Activated CD8-positive, alpha-beta T cell treated with anti-CD3 and anti-CD28 coated beads for 36 hours (primary cell): ENCODE measurements at regions not wholly inside any gene's neighbourhood (a gene's known extent, or its start where the extent isn't known, plus 50 kb on each side); places are given as distances from the start of the nearest gene placed in this dataset.

Experiments
- ATAC-seq: fragments of 200-7000 bp; cut with Tn5 transposase; one replicate; pipeline ENCODE4 v1.10.0; 2021; ENCODE audit warnings: mild to moderate bottlenecking, moderate library complexity
- CTCF ChIA-PET: fragments of 350-600 bp; sonication (Branson Sonifier 250); formaldehyde crosslinking; loops from one replicate; lab custom pipeline; 2021; ENCODE audit warnings: antibody characterized with exemption; lab: Charles Lee
- POLR2A ChIA-PET: fragments of 350-600 bp; sonication (Branson Sonifier 250); formaldehyde crosslinking; loops from one replicate; lab custom pipeline; 2021; ENCODE audit warnings: antibody characterized with exemption; lab: Charles Lee
- DNase-seq: peaks from one replicate; pipeline ENCODE4 v3.0.0-alpha.2; 2020
- H3K27ac Mint-ChIP-seq: one replicate; pipeline ENCODE4 v1.8.0; 2021; ENCODE audit warnings: mild to moderate bottlenecking, mixed read lengths
- H3K27me3 Mint-ChIP-seq: one replicate; pipeline ENCODE4 v1.8.0; 2021; ENCODE audit warnings: mixed read lengths
- H3K36me3 Mint-ChIP-seq: one replicate; pipeline ENCODE4 v1.8.0; 2021; ENCODE audit warnings: low read depth, mixed read lengths
- H3K4me1 Mint-ChIP-seq: one replicate; pipeline ENCODE4 v1.8.0; 2021; ENCODE audit warnings: low read depth, mixed read lengths
- H3K4me3 Mint-ChIP-seq: one replicate; pipeline ENCODE4 v1.8.0; 2021; ENCODE audit warnings: mild to moderate bottlenecking, moderate library complexity, mixed read lengths
- H3K9me3 Mint-ChIP-seq: one replicate; pipeline ENCODE4 v1.8.0; 2021; ENCODE audit warnings: mixed read lengths
- CTCF ChIP-seq: fragments of 200-600 bp; IDR thresholded peaks from one replicate; pipeline ENCODE4 v1.8.0; 2022; ENCODE audit warnings: antibody characterized with exemption, mild to moderate bottlenecking
- intact Hi-C: fragments of 100-400 bp; cut with micrococcal nuclease; formaldehyde crosslinking; loops from one replicate; pipeline ENCODE4 v1.10.0; 2022

DNA sequence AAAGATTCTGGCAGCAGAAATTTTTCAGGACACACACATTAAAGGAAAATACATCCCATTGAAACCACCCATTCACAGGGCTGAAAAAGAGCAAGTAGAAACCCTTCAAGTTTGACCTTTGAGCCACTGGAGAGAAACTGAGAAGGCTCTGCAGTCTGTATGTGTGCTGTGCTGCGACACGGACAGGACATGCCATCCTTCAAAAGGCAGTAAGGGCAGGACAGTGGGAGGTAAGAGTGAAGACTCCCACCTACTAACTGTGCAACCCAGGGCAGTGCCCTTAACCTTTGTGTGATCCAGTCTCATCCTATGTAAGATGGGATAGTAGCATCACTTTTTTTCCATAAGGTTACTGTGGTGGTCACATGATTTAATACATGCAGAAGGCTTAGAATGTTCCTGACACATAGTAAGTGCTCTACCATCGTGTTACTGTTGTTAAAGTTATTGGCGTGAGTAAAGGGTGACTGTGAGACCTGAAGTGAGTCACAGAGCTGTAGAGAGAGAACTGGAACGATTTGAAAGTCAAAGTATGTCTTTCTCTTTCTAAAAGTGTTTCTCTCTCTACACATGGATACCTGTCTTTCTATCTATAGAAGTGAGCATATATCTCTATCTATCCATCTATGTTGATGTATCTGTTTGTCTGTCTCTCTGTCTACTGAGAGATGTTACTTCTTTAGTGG, 153.7 kb upstream of the OLIG3 start:
- DNase-seq, result no peak
- Mint-ChIP-seq H3K4me1 (no peaks in the 10 kb centered on the region), H3K36me3 (no peaks in the 10 kb centered on the region), H3K27ac (no peak overlapping the region), H3K4me3 (no peak overlapping the region), H3K27me3 (peaks cover 14% of the 10 kb centered on the region), H3K9me3 (no peaks in the 10 kb centered on the region)
- ChIA-PET POLR2A (no interaction called here), CTCF (interaction anchor here (1.1 kb wide), 1 partner anchor 57 kb away, joined by 3 read pairs; no protein-coding TSS in a partner anchor)
- no peak for TF ChIP-seq CTCF
- intact Hi-C loops, result loop anchor here (10.0 kb wide), 1 partner anchor 303 kb away; no protein-coding TSS in a partner anchor
- ATAC-seq, result peak; percentile 74

DNA sequence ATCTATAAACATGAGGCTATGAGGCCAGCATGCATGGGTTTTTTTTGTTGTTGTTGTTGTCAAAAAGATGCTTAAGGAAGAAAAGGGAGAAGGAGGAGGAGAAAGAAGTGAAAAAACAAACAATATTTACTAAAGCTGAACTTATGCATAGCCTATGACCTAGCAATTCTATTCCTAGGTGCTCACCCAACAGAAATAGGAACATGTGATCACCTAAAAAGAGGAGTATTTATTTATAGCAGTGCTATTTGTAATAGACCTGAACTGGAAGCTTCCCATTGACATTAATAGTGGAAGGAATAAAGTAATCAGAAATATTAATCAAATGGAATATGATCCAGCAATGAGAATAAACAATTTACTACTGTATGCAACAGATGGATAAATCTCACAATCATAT, 156.5 kb upstream of the OLIG3 start:
- TF ChIP-seq CTCF, result no peak
- ATAC-seq (no peak), DNase-seq (no peak)
- peaks cover 11% of the 10 kb centered on the region for H3K27me3 Mint-ChIP-seq
- no peaks in the 10 kb centered on the region for H3K4me1 Mint-ChIP-seq
- intact Hi-C loops, result no loop called here
- H3K27ac Mint-ChIP-seq, result no peak overlapping the region
- ChIA-PET CTCF (interaction anchor here (0.7 to 1.5 kb wide), 2 partner anchors 9 to 23 kb away, joined by 3 to 6 read pairs; no protein-coding TSS in a partner anchor), POLR2A (no interaction called here)
- H3K9me3 Mint-ChIP-seq, result peaks cover 4% of the 10 kb centered on the region
- H3K36me3 Mint-ChIP-seq, result no peaks in the 10 kb centered on the region
- no peak overlapping the region for H3K4me3 Mint-ChIP-seq

GRCh38 chr6:137651178-137651577, 157.0 kb upstream of the OLIG3 start:
- Mint-ChIP-seq H3K4me1 (no peaks in the 10 kb centered on the region), H3K27ac (no peak overlapping the region), H3K27me3 (peaks cover 11% of the 10 kb centered on the region), H3K36me3 (no peaks in the 10 kb centered on the region), H3K9me3 (peaks cover 4% of the 10 kb centered on the region), H3K4me3 (no peak overlapping the region)
- TF ChIP-seq CTCF, result no peak
- ChIA-PET CTCF (interaction anchor here (0.7 to 1.5 kb wide), 3 partner anchors 9 to 54 kb away, joined by 3 to 6 read pairs (median 3); no protein-coding TSS in a partner anchor), POLR2A (no interaction called here)
- ATAC-seq, result no peak
- no peak for DNase-seq
- intact Hi-C loops, result no loop called here

DNA sequence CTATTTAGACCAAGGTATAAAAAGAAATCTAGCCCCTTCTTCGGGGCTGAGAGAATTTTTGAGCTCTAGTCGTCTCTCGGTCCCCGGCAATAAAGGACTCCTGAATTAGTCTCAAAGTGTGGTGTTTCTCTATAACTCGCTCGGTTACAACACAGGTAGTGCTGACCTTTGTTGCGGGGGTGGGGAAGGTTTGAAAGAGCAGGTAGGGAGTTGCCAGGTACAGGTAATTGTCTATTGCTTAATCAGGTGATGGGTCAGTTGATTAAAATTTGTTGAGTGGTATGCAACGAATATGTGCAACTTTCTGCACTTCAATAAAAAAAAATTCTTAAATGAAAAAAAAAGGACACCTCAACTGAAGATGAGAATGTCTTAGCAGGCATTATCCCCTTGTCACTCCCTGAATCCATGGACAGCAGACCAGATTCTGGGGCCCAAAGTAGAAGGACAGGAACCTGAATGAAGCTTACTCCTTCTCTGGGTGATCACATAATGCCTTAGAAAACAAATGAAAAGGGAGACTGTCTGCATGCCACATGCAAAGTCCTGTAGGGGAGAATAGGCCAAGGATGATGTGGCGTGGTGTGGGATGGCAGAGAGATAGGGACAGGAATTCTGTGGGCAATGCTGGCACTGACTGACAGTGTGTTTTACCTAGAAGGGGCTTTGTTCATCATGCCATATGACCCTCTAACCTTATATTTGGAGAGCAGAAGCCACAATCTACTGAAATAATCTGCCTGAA, 157.6 kb upstream of the OLIG3 start:
- Mint-ChIP-seq H3K36me3 (peaks cover 3% of the 10 kb centered on the region), H3K27ac (no peak overlapping the region), H3K4me3 (no peak overlapping the region), H3K27me3 (peaks cover 8% of the 10 kb centered on the region), H3K9me3 (peaks cover 4% of the 10 kb centered on the region), H3K4me1 (peaks cover 4% of the 10 kb centered on the region)
- DNase-seq (no peak), ATAC-seq (no peak)
- ChIA-PET CTCF (interaction anchor here (0.7 to 1.5 kb wide), 3 partner anchors 10 to 53 kb away, joined by 3 to 6 read pairs (median 3); no protein-coding TSS in a partner anchor), POLR2A (interaction anchor here (0.7 kb wide), 1 partner anchor 235 kb away, joined by 3 read pairs; no protein-coding TSS in a partner anchor)
- no peak for TF ChIP-seq CTCF
- intact Hi-C loops, result no loop called here
